ENCODE measurements at regions not wholly inside any gene's neighbourhood (a gene's known extent, or its start where the extent isn't known, plus 50 kb on each side); places are given as distances from the start of the nearest gene placed in this dataset.
"Not testable (repeated sequence)": the region's sequence is repeated elsewhere in the genome, so short reads cannot be mapped to it uniquely, and the experiment has no call there.

DNA sequence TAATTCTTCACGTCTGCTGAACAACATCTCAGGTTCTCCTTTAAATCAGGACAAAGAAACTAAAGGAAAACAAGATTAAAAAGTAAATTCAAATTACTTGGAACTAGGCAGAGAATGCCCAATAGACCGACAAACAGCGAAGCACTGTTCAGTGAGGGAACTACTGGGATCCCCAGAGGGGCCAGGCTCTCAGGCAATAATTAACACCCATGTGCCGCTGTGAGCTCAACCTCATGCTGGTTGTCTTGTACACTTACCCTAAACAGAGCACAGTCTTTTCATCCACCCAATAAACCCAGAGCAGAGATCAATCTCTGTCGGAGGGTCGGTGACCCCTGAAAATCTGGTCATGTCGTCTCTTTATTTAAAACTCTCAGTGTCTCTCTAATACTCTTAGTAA is 229.9 kb upstream of the CRIM1 start:
- TF ChIP-seq MYC (IDR thresholded peaks at IDR 0.05; ENCODE audit: low read depth, low read length) (no peak), CTCF (IDR thresholded peaks at IDR 0.05; ENCODE audit: low read depth, low read length) (no peak)
- DNase-seq (ENCODE audit: low read depth), result no peak
- no peak overlapping the region for H3K4me3 ChIP-seq (ENCODE audit: low read depth, low read length)

- TF ChIP-seq MYC (IDR thresholded peaks at IDR 0.05; ENCODE audit: low read depth, low read length) (no peak), CTCF (IDR thresholded peaks at IDR 0.05; ENCODE audit: low read depth, low read length) (no peak)
- no peak overlapping the region for H3K4me3 ChIP-seq (ENCODE audit: low read depth, low read length)
- DNase-seq (ENCODE audit: low read depth), result no peak
Measured at GRCh38 chr2:36123995-36124394, 231.6 kb upstream of the CRIM1 start.

DNA sequence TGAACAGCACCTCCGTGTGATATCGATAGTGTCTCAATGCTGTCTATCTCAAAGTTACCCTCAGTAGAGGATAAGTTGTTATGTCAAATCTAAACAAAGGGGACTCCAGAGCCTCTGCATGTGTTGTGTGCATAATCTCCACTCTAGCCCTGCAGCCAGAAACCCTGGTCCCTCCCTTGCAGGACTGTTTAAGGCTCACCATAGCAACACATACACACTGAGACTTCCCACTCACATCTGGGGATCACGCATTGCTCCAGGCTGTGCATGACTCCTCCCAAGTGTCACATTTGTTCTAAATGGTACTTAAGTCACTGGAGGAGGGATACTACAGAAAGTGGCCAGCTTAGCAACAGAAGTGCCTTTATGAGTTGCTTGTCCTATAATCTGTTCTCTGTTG is 258.6 kb upstream of the CRIM1 start:
- no peak for TF ChIP-seq MAX (IDR thresholded peaks at IDR 0.05; ENCODE audit: low read depth, low read length)
- TF ChIP-seq MYC (IDR thresholded peaks at IDR 0.05; ENCODE audit: low read depth, low read length), result no peak
- no peak for TF ChIP-seq POLR2A (IDR thresholded peaks at IDR 0.05; ENCODE audit: extremely low read depth, insufficient read length)
- TF ChIP-seq CTCF (IDR thresholded peaks at IDR 0.05; ENCODE audit: low read depth, low read length), result no peak
- DNase-seq (ENCODE audit: low read depth), result no peak
- no peak overlapping the region for H3K4me3 ChIP-seq (ENCODE audit: low read depth, low read length)

GRCh38 chr2:36091844-36092741 is 263.5 kb upstream of the CRIM1 start:
- not testable (repeated sequence) for DNase-seq (ENCODE audit: low read depth); H3K4me3 ChIP-seq (ENCODE audit: low read depth, low read length)

GRCh38 chr2:36088716-36089328 is 266.8 kb upstream of the CRIM1 start:
- DNase-seq (ENCODE audit: low read depth), result no peak
- no peak for TF ChIP-seq POLR2A (IDR thresholded peaks at IDR 0.05; ENCODE audit: extremely low read depth, insufficient read length)
- TF ChIP-seq MAX (IDR thresholded peaks at IDR 0.05; ENCODE audit: low read depth, low read length), result no peak
- no peak for TF ChIP-seq MYC (IDR thresholded peaks at IDR 0.05; ENCODE audit: low read depth, low read length)
- TF ChIP-seq CTCF (IDR thresholded peaks at IDR 0.05; ENCODE audit: low read depth, low read length), result no peak
- no peak overlapping the region for H3K4me3 ChIP-seq (ENCODE audit: low read depth, low read length)

- TF ChIP-seq CTCF (IDR thresholded peaks at IDR 0.05; ENCODE audit: low read depth, low read length) (no peak), MYC (IDR thresholded peaks at IDR 0.05; ENCODE audit: low read depth, low read length) (no peak), POLR2A (IDR thresholded peaks at IDR 0.05; ENCODE audit: extremely low read depth, insufficient read length) (no peak), MAX (IDR thresholded peaks at IDR 0.05; ENCODE audit: low read depth, low read length) (no peak)
- DNase-seq (ENCODE audit: low read depth), result no peak
- H3K4me3 ChIP-seq (ENCODE audit: low read depth, low read length), result no peak overlapping the region
Measured at GRCh38 chr2:36087344-36087743, 268.2 kb upstream of the CRIM1 start.
